GM19463 (cell line): ENCODE measurements at regions not wholly inside any gene's neighbourhood (a gene's known extent, or its start where the extent isn't known, plus 50 kb on each side); places are given as distances from the start of the nearest gene placed in this dataset.

ENCODE experiments used
- ATAC-seq: cut with Tn5 transposase; IDR thresholded peaks from one replicate; pipeline ENCODE4 v1.9.1; 2021; ENCODE audit warnings: mild to moderate bottlenecking, moderate library complexity; ENCODE audit not compliant: unreplicated experiment

DNA sequence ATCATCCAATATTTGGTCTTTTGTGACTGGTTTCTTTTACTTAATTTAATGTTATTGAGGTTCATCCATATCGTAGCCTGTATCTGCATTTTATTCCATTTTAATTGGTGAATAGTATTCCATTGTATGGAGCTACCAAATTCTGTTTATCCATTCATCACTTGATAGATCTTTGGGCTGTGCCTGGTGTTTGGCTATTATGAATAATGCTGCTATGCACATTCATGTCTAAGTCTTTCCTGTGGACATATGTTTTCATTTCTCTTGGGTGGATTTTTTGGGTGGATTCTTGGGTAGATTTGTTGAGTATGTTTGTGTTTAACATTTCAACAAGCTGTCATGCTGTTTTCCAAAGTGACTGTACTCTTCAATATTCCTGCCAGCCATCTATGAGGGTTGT lies 52.5 kb upstream of the NEDD4L start:
- ATAC-seq, result no peak

DNA sequence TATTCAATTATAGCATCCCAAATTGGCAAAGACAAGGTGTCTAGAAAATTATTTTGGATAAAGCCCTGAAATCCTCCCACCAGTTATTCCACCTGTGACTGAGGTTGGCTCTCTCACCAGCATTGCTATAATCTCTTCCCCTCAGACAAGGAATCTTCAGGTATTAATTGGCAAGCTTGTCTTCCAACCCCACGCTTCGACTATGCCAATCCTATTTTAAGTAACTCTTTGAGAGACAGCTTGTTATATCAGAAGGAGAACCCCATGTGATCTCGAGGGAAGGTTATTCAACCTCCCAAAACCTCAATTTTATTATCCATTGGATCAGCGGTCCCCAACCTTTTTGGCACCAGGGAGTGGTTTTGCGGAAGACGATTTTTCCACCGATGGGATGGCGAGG lies 54.5 kb upstream of the NEDD4L start:
- no peak for ATAC-seq

DNA sequence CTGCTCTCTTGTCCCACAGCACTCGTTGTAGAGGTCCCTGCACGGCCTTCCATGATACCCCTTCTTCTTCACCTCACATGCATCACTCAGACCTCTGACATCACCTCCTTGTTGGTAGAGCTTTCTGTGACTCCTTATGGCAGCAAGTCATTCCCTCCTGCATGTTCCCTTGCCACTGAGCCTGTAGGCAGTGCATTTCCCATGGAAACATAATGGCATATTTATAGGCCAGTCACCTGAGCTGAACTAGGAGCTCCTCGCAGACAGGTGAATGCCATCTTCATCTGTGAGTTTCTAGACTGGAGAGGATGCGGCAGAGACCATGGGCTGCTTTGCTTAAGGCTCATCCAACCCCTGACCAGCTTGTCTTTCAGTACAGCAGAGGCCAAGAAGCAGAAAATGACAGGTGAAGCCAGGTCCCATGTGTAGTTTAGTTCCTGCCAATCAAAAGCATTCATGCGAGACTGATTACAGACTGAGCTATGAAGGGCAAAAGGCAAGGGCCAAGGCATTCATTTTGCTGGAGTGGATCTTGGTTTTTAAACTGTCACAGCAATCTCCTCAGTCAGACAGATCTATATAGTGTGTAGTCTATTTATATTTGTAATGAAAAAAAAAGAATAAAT lies 59.4 kb upstream of the NEDD4L start:
- ATAC-seq, result no peak

DNA sequence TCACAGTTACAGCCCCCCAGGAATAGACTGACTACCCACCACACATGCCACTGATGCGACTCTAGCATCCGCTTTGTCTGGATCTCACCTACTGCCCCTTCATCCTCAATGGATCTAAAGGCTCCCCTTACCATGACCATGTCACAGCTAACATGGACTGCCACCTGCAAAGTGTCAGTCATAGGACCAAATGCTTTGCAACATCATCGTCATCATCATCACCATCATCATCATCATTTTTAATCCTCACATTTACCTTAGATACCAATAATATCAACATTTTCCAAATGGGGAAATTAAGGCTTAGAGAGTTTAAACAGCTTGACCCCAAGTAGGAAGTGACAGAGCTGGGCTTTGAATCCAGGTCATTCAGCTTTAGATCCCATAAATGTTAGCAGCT lies 60.1 kb upstream of the NEDD4L start:
- no peak for ATAC-seq

DNA sequence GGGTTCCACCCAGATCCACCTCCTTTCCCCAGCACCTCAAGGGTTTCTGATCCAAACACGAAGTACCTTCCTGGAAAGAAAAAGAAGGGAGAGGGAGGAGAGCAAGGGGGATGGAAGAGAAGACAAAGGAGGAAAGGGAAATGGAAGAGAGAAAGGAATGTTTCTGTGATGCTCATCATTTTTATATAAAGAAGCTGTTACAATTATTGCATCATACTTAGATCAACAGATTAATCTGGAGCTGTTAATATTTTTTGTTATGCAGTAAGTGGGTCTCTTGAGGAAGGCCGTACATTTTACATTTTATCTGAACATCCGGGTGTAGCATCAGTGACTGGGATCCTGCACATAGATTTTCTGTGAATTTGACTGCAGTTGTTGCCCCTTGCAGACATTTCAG lies 60.6 kb upstream of the NEDD4L start:
- no peak for ATAC-seq

DNA sequence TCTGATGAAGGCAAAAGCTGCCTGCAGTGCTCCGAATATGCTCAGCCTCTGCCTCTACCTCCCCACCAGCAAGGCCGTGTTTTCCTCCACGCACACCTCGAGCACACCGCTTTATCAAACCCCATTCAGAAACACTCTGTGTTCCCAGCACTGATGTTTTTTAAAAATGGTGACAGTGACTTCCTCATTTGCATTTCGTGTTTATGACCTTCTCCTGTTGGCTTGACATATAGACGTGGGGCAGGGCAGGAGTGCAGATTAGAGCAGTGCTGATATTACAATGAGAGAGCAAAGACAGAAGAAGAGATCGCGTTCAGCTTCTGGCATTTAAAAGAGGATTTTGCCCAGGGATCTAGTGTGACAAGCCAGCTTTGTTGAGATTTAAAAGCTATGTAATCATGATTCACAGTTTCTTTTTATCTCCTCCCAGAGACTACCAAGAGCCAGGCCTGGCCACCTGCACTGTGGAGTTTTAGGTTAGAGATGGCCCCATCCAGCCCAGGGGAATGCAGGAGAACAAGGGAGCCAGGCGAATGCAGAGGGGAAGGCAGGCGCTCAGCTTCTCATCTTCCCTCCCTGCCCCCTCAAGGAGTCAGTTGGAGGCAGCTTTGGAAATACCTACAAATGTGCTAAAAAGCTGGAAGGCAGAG lies 61.5 kb upstream of the NEDD4L start:
- no peak for ATAC-seq

DNA sequence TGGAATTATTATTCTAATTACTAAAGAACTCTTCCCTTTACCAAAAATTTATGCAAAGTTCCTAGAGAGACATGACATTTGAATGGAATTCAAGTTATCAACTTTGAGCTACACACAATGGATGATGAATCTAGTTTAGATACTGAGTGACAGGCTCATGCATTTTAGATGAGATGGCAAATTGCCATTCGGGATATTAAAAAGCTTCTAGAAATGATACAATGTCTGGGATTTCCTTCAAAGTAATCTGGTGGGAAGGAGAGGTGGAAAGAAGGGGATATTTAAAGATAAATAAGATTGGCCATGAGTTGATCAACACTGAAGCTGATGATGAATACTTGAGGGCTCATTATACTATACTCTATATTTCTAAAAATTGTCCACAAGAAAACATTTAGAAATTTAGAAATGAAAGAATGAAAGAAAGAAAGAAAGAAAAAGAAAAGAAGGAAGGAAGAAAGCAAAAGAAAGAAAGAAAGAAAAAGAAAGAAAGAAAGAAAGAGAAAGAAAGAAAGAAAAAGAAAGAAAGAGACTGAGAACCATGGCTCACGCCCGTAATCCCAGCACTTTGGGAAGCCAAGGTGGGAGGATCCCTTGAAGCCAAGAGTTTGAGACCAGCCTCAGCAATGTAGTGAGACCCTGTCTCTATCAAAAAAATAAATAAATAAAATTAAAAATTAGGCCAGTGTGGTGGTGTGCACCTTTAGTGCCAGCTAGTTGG lies 62.6 kb upstream of the NEDD4L start:
- no peak for ATAC-seq

DNA sequence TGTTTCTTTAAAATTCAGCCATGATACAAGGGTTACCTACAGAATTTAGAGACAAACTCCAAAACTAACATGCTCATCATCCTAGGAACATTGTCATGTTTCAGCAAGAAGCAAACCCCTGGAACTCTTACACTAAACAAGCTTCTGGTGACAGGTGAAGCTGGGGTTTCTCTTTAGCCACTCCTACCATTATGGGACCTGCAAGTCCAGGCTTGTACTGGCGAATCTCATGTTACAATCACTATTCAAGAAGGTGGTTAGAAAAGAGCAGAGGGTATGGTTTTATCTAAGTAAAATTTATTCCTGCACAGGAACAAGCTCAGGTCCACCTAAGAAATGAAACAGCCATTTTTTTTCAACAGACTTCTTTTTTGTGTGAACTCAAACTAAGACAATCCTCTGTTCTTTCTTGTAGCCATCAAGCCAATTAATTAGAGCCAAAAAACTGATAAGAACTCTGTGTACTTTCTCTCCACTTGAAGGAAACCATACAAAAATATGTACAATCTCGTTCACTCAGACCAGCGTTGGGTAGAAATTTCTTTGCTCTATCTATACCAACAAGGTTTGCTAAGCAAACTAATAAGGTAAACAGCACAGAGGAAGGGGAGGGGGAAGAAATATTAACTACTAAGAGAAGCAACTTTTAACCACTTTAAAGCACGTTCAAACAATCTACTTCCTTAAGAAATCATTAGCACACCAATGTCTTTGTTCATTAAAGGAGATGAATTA lies 63.3 kb upstream of the NEDD4L start:
- ATAC-seq, result no peak

DNA sequence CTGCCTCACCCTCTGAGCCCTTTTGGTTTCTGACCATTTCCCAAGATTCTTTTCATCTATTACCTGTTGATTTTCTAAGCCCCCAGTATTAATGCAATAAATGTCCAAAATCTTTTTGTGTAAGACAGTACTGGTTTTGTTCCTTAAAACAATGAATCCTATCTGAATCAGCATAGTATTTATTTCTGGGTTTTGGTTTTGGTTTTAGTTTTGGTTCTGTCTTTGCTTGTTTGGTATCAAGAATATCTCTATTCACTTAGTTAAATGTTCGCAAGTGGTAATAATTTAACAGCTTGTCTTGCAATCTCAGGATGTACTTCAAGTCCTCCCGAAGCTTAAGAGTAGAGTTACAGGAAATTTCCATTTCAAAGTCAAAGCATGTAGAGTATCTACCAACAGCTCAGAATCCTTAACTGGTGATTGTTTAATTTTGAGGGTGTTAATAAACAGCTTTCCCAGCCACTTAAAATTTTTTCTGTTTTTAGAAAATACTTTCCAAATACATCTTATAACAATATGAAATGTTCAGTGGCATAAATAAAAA lies 67.7 kb upstream of the NEDD4L start:
- peak; percentile 53 for ATAC-seq

DNA sequence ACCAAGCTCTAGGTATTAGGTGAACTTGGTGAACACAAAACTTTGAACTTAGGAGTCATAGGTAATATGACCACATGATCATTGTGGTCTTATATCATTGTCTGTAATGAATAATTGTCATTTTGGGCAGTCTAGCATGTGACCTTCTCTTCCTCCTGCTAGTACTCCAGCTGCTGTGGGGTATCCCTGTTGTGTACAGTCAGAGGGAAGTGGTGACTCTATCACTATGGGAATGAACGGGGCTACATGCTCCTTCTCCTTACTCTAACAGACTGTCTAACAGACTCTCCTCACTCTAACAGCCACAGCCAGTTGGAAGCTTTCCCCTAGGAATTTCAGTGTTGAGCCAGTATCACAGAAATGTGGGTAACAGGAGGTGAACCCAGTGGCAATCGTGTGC lies 68.2 kb upstream of the NEDD4L start:
- ATAC-seq, result peak; percentile 27

DNA sequence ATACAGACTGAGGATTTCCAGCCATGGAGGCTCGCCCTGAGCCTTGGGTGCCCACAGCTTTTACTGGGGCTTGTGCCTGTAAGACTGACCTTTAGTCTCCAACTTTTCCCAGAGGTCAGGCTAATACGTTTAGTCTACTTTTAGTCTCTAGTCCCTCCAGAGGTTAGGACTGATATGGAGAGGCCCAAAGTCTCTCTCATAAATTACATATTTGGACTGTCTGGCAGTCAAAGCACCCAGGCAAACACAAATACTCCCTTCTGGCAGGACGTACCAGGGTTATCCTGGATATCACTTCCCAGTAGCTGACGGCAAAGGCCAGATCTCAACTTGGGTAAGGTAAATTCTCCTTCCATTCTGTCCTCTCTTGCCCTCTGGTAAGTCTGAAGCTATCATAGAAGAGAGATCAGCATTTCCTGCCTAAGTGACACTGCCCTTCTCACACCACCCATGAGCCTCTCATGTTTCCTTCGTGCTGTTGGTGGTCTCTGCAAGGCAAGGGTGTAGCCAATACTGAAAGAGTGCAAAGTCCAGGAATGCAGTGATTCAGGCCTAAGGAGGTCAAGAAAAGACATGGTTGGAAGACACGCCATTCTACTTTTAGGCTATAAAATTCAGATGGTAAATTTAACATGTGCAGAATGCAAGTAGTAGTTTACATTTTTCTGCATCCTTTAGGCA lies 69.3 kb upstream of the NEDD4L start:
- no peak for ATAC-seq

DNA sequence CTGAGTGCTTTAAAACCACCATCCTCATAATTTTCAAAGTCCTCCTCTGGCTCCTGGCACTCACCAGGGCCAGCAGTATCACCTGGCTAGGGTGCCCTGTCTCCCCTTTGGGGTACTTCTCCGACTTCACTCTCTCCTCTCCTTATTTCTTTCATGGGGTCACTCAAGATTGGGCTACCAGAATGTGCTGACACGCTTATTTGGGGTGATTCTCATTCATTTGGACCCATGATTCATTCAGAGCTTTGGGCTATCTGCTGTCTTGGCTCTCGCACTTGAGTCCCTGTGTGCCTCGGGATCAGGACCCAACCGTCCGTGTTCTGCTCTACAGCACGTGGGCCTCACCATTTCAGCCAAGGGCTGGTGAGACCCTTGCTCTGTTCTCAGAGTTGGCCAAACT lies 70.1 kb upstream of the NEDD4L start:
- no peak for ATAC-seq

DNA sequence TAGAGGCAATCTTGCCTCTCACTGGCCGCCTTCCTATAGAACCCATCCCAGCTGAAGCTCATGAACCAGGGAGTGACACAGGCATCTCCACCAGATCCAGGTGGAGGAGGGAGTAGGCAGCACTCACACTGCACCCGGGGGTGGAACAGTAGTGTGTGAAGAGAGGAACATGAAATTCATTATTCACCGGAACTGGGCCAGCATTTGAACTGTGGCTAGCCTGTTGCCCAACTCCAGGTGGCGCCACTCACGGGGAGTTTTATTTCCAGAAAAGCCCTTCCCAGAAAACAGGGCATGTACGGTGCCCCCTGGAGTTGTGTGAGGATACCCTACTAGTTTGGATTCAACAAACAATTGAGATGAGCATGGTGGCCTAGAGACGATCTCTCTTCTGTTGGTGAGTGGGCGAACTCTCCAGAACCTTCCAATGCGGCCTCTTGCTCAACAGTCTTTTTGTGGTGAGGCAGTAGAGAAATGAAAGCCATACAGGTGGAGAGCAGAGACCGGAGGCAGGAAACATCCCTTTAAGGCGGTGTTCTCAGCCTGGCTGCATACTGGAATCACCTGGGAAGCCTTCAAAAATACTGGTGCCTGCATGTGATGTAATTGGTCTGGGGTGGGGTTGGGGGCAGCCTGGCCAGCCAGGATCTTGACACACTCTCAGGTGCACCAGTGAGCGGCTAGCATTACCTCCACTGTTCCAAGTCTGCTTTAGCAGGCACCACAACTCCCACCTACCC lies 73.5 kb upstream of the NEDD4L start:
- no peak for ATAC-seq

DNA sequence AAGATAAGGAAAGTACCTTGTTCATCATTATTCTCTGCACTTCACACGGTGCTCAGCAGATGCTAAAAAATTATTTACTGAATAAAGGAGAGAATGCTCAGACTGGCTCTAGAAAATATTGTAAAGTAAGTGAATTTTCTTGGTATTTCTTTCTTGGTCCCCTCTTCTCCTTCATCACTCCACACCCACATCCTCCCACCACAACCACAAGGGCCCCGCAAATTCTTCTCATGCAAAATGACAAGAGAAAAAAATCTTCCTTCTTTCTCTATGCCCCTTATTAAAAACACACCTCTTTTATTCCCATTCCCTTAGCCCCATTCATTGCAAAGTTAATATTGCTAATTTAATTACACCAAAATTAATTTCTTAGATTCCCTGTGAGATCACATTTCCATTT lies 74.2 kb upstream of the NEDD4L start:
- no peak for ATAC-seq

DNA sequence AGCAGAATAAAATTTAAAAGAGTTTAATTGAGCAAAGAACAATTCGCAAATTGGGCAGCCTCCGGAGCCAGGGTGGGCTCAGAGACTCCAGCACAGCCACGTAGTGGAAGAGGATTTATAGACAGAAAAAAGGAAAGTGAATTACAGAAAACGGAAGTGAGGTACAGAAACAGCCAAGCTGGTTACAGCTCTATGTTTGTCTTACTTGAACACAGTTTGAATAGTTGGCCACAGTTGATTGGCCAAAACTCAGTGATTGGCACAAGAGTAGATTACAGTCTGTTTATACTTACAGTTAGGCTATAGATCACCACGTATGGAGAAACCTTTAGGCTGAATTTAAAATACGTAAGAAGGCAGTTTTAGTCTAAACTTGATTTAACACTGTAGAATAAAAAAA lies 78.8 kb upstream of the NEDD4L start:
- no peak for ATAC-seq

DNA sequence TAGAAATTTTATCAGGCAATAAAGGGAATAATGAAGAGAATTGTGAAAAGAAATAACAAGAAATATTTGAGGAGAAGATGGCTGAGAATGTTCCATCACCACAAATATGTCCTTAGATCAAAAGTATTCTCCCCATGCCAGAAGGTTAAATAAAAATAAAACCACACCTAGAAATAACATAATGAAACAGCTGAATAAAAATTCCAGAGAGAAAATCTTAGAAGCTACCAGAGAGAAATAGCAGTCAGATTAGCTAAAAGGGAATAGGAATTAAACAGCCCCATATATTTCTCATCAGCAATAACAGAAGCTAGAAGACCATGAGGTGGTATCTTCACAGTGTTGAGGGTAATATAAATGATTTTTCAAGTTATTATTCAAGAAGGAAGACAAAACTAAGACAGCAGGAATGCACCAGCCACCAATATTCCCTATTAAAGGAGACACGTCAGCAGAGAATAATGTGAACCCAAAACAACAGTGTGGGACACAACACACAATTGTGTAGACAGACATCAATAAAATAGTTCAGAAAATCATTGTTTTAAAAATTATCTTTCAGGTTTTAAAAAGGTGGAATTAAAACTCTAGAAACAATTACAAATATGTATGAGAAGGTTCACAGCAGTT lies 82.0 kb upstream of the NEDD4L start:
- ATAC-seq, result no peak

DNA sequence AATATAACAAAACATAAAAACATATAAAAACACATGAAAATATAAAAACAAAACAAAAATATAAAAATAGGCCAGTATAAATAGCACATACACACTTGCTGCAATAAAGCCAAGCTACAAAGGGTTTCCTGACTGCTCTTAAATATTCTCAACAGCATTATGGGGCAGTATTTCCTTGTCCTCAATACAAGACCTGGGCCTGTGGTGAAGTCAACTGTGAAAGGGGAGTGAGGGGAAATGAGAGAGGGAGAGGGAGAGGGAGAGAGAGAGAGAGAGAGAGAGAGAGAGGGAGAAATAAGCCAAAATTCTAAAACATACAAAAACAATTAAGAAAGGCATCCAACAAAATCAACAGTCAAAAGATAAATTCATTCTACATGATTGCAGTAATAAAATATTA lies 82.6 kb upstream of the NEDD4L start:
- ATAC-seq, result no peak

DNA sequence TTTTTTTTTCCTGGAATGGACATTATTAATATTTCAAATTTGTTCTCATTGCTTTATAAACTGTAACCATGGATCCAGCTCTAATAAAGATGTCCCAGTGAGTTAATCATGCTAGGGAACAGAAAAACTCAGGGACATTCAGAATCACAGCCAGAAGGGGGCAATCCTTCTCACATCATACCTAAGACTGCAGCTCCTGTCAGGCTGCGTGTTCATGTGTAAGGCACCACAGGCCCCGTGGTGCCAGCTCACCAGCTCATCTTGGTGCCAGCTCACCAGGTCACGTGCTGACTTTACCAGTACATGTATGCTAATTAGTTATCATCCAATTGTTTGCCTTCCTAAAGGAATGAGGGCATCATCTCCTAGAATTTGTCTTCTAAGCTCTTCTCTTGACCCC lies 84.7 kb upstream of the NEDD4L start:
- peak; percentile 76 for ATAC-seq

DNA sequence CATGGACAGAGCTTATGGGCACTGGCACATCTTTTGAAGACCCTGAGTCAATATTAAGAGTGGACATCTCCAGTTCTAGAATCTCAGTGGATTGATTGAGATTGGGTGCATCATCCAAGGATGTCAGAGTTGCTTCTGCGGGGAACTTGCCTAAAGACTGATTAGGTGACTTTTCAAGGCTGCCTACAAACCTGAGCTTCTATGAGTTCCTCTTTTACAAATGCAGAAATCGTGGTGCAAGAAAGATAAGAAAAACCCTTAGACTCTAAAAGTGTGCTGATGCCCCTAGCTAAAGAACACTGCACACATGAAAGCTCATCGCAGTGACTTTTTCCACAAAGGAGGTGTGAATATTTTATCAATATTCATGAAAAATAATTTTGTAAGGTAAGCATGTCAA lies 86.8 kb upstream of the NEDD4L start:
- ATAC-seq, result no peak

DNA sequence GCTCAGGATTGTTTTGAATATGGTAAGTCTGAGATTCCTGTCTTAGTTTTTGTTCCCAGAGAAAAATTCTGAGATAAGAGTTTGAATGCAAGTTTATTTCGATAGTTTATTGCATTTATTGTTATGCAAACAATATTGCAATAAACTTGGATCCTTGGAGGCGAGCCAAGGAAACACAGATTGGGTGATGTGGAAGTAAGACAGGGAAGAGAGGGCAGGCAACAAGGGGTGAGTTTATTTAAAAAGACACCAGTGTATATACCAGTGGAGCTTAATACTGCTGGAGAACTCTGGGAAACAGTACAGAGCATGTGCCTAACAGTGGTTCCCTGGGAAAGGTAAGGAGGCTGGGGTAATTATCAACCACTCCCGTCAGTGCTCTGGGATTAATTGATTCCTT lies 87.5 kb upstream of the NEDD4L start:
- no peak for ATAC-seq
